NCI-H748 (cell line): ENCODE measurements at regions not wholly inside any gene's neighbourhood (a gene's known extent, or its start where the extent isn't known, plus 50 kb on each side); places are given as distances from the start of the nearest gene placed in this dataset.

Experiments
- DNase-seq: peaks from one replicate; lab custom pipeline; 2025; ENCODE audit not compliant: unreplicated experiment; lab: John Stamatoyannopoulos, UW

DNA sequence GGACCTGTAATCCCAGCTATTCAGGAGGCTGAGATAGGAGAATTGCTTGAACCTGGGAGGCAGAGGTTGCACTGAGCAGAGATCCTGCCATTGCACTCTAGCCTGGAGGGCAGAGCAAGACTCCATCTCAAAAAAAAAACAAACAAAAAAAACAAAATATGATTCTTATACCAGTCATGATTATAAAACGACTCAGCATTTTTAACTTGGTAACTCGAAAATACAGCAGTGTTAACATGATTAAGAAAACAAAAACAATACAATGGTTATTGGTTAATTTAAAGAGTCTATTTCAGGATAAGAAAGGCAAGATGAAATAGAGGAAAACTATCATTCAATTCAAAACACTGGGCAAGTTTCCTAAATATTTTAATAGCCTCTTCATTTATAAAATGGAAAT is 865.3 kb downstream of the PCDH7 start:
- no peak for DNase-seq

DNA sequence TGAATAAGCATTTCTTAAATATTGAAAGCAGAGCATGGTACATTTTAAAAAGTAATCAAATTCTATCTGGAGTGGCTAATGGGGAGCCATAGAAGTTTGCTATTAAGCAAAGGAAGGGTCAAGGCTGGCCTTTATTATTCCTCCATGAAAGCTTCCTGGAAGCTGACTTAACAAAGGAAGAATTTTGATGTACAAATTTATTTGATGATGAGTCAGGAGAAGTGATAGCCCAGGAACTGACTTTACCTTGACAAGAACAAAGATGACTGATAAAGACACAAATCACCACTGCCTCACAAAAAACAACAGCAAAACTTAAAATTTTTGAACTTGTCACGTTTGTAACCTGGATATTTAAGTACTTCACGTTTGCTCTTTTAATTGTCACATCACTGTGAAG is 872.1 kb downstream of the PCDH7 start:
- no peak for DNase-seq

DNA sequence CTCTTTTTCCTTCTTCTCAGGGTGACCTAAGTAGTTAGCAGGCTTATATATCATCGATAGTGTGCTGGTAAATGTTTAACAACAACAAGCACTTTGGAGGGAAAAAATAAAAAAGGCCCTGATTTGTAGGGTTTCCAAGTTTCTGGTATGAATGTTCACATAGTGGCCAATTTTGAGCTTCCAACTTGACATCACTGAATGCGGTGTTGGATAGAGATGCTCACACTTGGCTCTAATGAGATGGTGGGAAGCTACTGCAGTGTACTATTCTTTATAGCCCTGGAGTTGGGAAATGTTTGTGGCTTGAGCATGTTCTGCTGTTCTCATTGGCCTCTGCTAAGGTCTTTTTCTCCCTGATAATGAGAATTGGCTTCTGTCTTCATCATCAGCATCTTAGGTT is 875.3 kb downstream of the PCDH7 start:
- DNase-seq, result no peak

DNA sequence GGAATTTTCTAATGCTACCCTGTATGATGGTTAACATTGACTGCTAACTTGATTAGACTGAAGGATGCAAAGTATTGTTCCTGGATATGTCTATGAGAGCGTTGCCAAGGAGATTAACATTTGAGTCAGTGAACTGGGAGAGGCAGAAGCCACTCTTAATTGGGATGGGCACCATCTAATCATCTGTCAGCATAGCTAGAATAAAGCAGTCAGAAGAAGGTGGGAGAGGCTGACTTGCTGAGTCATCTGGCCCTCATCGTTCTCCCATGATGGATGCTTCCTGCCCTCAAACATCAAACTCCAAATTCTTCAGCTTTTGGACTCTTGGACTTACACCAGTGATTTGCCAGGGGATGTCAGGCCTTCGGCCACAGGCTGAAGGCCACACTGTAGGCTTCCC is 878.5 kb downstream of the PCDH7 start:
- DNase-seq, result peak; percentile 9

DNA sequence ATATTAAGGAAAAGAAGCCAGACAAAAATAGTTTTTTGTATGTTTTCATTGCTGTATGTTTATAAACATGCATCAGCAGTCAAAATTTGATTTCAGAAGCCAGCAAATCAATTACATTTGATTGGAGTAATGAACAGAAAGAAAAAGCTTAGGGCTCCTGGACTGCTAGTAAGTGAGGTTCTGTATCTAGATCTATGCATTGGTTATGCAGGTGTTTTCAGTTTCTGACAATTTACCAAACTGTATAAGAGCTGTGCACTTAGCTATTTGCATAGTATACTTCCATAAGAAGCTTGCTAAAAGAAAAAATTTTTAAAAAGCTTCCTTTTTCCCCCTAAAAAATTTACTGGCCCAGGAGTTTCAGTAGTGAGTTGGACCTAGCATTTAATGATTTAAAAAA is 881.6 kb downstream of the PCDH7 start:
- DNase-seq, result no peak

DNA sequence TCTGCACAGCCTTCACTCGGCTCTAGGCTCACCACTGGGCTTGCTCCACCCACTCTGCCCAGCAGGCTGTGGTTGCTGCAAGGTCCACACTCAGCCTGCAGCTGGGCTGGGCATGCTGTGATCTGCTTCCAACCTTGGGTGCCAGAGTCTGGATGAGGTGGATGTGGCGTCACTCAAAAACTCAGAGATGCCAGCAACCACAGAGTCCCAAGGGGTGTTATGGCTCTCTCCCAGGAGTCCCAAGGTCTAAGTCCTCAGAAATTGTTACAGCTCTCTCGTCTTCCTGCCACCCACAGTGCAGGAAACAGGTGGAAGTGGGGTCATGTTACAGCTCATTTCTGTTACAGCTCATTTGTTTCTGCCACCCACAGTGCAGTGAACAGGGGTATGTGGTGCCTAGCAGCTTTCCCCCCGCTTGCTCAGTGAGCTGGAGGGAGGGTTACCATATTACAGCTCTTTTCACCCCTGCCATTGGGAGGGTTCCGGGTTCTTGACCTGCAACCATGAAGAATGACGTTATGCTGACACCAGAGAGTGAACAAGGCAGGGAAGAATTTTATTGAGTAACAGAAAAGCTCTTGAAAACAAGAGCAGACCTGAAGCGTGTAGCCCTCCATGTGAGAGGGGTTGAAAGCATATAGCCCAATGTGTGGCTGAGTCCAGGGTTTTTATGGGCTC is 893.9 kb downstream of the PCDH7 start:
- DNase-seq, result peak; percentile 39

DNA sequence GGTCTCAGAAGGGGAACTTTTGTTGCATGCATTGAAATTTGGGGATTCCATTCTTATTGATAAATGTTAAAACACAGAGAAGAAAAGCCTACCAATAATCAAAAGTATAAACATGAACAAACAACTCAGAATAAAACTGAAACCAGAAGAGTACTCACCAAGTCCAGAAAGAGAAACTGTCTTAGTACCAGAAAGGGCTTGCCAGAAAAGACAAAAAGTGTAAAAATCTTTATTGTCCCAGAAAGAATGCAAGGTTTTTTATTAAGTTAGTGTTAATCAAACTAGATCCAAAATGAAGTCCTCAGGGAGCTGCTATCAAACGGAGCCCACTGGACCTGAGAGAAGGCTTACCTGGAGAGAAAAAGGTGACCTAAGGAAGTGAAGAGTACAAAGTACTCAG is 897.5 kb downstream of the PCDH7 start:
- DNase-seq, result no peak

DNA sequence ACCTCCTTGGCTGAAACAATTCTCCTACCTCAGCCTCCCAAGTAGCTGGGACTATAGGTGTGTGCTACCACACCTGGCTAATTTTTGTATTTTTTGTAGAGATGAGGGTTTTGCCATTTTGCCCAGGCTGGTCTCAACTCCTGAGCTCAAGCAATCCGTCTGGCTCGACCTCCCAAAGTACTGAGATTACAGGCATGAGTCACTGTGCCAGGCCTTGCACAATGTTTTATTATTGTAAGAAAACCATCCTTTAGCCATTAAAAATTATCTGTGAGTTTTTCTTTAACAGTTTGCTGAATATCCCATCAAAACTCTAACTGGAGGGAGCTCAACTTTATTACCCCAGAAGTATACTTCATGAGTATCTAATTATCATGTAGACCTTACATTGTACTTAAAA is 900.3 kb downstream of the PCDH7 start:
- DNase-seq, result no peak

DNA sequence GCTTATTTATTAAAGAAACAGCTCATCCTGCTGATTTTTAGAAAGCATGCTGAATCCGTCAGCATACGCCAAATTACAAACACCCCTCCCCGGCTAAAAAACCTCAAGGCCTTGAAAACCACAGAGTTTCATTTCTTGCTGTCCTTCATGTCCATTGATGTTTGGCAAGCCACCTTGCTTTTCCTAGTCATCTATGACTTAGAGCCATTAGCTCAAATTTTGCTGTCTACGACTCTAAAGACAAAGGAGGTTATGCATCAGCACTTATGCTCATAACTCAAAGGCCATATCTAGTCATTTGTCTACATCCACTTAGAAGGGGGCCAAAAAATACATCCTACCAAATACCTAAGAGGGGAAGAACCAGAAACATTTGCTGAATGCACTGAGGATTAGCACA is 925.1 kb downstream of the PCDH7 start:
- no peak for DNase-seq

DNA sequence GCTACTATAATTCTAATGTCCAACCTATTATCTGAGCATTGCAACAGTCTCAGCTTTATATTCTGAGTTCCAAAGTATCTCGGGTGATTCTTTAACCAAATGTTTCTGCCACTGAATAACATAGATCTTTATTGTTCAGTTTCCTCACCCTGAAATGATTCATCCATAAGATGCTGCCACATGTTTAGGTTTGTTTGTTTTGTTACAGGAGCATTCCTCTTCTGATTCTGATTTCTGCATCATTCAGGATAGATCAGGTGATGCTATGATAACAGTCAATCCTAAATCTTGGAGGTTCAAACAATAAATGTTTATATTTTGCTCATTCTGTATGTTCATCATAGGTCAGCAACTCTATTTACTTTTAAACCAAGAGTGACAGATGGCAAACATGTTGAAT is 927.6 kb downstream of the PCDH7 start:
- no peak for DNase-seq

DNA sequence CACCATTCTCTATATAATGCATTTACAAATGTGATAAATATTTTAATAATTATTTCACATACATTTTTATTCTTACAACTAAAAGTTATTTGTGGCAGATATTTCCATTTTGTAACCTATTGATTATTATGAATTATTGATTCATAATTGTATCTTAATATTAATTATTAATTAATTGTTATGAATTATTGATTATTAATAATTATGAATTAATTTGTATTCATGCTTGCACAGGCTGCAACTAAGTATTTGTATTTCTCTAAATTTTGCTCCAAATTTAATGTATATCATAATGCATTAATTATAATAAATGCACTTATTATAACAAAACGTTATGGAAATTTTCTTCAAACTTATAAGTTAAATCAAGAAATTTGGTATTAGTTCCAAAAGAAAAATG is 929.7 kb downstream of the PCDH7 start:
- DNase-seq, result no peak

DNA sequence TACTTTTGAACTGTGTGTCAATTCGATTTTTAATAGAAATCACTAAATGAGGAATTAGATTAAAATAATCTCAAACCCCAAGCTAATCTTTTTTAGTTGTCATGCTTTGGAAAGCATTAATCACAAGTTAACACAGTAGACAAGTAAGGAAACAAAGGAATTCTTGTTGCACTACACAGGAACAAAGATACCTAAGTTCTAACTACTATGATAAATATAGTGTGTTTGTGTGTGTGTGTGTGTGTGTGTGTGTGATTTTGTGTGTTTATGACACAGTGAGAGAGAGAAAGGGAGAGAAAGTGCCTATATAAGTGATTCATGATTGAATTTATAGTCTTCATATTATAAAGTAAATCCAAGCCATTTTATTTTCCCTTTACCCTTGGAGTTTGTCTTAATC is 931.4 kb downstream of the PCDH7 start:
- no peak for DNase-seq

DNA sequence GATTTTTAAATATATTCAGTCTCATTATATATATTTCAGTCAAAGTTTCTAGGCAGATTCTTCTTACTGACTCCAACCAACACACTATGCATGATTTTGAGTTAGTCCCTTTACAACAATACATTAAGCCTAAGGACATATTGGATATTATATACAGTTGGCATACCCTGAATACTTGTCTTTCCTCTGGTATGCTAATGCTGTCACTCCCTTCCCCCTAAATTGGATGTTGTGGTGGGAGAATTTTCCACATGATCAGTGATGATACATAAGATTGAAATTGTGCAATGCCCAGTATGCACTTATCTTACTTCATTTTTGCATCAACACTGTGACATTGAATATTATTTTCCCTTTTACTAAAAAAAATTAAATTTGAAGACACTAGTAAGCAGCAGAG is 935.2 kb downstream of the PCDH7 start:
- no peak for DNase-seq

DNA sequence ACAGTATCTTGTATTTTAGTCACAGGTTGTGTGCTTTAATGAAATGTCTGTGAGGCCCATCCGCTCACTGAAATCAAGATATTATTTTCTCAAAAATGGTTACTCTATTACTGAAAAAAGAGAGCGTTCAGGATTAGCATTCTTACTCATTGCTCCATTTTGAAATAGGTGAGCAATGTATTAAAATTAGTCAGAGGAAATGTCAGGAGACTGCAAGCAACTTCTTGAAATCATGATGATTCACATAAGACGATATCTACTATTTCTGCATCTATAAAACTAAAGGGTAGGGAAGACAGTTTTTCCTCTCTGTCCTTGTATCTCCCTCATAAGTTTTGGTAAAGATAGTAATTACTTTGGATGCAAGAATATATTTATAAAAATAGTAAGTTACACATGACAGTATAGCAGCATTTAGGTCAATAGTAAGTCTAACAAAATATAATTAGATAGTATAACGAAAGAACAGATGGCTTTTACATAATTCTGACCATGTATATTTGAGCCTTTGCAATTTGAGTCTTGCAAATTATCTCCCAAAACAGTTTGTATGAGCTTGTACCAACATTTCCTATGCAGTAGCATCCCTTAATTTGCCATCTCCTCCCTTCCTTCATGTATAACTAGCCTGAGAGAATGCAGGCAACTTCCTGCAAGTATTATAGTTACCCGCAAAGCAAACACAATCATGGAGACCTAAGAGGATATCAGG is 937.8 kb downstream of the PCDH7 start:
- DNase-seq, result no peak

DNA sequence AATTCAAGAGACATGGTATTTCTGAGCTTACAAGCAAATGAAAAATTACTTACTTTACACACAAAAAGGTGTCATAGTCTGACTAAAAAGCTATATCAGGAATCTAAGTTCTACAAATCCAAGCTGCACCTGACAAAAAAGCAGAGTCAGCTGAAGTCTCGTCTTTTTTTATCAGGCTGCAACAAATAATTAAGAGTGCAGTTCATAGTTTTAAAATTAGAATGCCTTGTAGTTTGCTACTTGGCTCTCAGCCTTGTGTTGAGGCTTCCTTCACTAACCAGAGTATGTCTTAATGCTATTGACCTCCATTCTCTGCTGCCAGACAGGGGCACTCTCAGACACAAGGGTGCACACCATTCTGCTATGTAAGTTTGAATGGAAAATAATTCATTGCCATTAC is 940.7 kb downstream of the PCDH7 start:
- DNase-seq, result no peak

DNA sequence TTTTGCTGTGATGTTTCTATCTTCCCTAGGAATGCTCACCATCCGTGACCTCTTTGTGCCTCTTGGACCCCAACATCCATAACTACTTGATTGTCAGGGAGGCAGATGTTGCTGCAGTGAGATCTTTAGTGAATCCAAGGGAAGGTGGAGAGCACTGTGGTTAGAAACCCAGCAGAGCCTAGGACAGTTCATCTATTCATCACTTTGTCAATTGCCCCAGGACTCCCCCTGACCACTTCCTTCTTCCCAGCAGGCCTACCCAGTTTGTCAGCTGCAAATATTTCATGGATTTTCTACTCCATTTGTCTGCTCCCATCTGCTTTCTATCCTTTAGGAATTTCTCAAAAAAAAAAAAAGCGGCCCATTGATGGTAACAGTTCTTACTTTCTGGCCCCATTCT is 942.8 kb downstream of the PCDH7 start:
- no peak for DNase-seq

DNA sequence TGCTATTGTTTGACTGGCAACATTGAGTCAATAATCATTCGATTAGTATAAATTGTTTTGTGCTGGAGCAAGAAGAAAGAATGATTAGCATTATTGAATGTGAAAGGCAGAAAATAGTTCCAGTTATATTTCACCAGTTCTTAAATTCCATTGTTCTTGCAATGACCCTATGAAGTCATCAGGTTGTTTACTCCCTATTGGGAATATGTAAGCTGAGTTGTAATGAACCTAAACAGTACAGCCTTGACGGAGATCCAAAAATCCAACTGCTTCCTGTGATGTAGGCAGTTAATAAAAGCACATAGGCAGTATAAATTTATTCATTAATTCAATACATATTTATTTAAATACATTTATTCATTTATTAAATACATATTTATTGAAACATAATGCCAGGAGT is 947.5 kb downstream of the PCDH7 start:
- no peak for DNase-seq

DNA sequence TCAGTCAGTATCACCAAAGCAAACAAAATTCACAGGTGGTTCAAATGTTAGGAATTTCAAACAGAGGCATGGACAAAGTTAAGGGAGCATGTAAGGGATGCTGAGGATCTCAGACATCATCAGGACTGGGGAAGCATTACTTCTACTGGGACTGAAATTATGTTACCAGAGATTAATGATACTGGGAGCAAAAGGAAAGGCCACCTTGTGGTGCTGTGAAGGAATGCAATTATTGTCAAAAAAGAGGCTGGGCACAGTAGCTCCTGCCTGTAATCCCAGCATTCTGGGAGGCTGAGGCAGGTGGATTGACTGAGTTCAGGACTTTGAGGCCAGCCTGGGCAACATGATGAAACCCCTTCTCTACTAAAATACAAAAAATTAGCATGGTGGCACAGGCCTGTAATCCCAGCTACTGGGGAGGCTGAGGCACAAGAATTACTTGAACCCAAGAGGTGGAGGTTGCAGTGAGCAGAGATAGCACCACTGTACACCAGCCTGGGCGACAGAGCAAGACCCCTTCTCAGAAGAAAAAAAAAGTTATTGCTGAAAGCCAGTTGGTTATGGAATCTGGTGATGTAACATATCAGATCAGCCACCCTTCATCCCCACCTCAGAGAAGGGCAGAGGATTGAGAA is 954.3 kb downstream of the PCDH7 start:
- DNase-seq, result peak; percentile 16

DNA sequence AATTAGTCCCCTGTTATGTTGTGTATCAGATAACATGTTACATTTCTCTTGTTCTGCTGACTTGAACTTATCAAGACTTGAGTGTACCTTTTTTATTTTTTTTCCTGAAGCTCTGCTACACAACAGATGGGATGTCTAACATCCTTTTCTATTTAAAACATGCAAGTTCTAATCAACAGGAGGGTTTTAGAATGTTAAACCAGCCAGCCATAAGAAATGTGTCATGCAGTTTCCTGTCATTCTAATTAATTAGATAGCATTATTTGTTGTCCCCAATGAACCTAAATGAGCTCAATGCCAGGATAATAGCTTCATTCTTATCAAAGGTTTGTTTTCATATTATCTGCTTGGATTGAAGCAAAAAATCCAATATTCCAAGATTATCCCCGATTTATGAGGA is 958.2 kb downstream of the PCDH7 start:
- no peak for DNase-seq

DNA sequence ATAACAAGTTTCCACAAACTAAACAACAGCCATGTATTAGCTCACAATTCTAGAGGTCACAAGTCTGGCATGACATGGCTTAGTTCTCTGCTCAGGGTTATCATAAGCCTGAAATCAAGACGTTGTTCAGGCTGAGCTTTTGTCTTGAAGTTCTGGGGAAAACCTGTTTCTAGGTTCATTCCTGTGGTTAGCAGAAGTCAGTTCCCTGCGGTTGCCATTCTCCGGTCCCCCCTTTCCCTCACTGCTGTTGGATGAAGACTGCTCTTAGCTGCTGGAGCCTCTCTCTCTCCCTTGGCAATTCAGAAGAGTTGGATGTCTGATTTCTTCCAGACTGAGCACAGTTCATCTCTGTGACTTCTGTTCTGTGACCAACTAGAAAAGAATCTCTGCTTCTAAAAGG is 962.6 kb downstream of the PCDH7 start:
- DNase-seq, result no peak

DNA sequence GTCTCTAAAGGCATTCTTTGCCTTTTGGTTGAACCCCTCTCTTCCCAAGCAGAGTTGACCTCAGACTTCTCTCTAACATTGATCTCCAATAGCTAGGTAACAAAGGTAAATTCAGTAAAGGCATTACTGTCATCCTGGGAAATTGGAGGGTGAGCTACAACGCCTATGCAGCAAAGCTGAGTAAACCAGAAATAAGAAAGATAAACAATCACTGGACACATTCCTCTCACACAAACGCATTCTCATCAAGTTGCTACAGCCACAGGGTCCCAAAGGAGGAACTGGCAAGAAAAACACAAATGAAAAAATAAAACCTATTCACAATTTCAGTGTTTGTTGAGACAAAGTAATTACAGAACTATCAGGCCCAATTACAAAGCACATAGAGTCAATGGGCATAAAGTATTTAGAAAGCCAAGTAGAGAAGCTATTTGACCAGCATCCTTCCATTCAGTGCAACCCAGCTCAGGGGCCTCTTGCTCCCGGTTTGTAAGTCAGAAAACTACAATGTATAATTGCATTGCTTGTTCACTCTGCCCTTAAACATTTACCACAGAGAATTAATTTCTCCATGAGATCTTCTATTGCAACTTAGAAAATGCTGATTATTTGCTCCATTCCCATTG is 967.7 kb downstream of the PCDH7 start:
- DNase-seq, result no peak

DNA sequence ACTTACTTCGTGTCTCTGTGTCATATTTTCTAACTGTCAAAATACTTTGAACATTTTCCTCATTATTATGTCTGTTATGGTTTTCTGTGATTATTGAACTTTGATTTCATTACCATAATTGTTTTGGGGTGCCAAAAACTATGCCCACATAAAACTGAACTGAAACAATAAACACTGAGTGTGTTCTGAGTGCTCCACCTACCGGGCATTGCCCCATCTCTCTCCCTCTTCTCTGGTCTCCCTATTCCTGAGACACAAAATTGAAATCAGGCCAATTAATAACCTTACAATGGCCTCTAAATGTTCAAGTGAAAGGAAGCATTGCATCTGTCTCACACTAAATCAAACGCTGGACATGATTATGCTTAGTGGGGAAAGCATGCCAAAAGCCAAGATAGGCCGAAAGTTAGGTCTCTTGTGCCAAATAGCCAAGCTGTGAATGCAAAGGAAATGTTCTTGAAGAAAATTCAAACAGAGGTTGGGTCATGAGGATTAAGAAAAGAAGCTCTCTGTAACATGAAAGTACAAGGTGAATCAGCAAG is 972.3 kb downstream of the PCDH7 start:
- no peak for DNase-seq
